Activated CD4-positive, alpha-beta T cell treated with anti-CD3 and anti-CD28 coated beads for 24 hours (primary cell): ENCODE measurements at regions not wholly inside any gene's neighbourhood (a gene's known extent, or its start where the extent isn't known, plus 50 kb on each side); places are given as distances from the start of the nearest gene placed in this dataset.

ENCODE experiments used
- DNase-seq, 2 donors: peaks; one replicate each; pipeline ENCODE4 v3.0.0-alpha.2; 2020; ENCODE audit warnings: low read depth in 2 of 2

GRCh38 chr17:73724341-73724740 is 80.1 kb upstream of the SDK2 start:
- no peak for DNase-seq

GRCh38 chr17:73724990-73725389 is 80.7 kb upstream of the SDK2 start:
- DNase-seq, result no peak

GRCh38 chr17:73725794-73726515 is 81.7 kb upstream of the SDK2 start:
- DNase-seq, result no peak

- DNase-seq, result no peak
Measured at GRCh38 chr17:73727941-73728340, 83.7 kb upstream of the SDK2 start.

GRCh38 chr17:73729101-73729500 is 84.9 kb upstream of the SDK2 start:
- no peak for DNase-seq

- DNase-seq, result no peak
Measured at GRCh38 chr17:73731733-73732132, 87.5 kb upstream of the SDK2 start.

- no peak for DNase-seq
Measured at GRCh38 chr17:73733517-73733916, 89.3 kb upstream of the SDK2 start.

GRCh38 chr17:73735245-73735644 is 91.0 kb upstream of the SDK2 start:
- no peak for DNase-seq

GRCh38 chr17:73738751-73739575 is 94.7 kb upstream of the SDK2 start:
- no peak for DNase-seq

- no peak for DNase-seq
Measured at GRCh38 chr17:73740370-73740769, 96.1 kb upstream of the SDK2 start.

GRCh38 chr17:73742948-73743381 is 98.7 kb upstream of the SDK2 start:
- DNase-seq, result no peak

- no peak for DNase-seq
Measured at GRCh38 chr17:73743518-73744201, 99.4 kb upstream of the SDK2 start.

- no peak for DNase-seq
Measured at GRCh38 chr17:73744411-73744810, 100.2 kb upstream of the SDK2 start.

- no peak for DNase-seq
Measured at GRCh38 chr17:73746314-73747073, 102.2 kb upstream of the SDK2 start.

- no peak for DNase-seq
Measured at GRCh38 chr17:73747221-73748002, 103.2 kb upstream of the SDK2 start.

- DNase-seq, result no peak
Measured at GRCh38 chr17:73748508-73748907, 104.3 kb upstream of the SDK2 start.

GRCh38 chr17:73749337-73749823 is 105.1 kb upstream of the SDK2 start:
- no peak for DNase-seq

GRCh38 chr17:73749928-73750605 is 105.8 kb upstream of the SDK2 start:
- no peak for DNase-seq

- DNase-seq, result no peak
Measured at GRCh38 chr17:73750975-73751374, 106.7 kb upstream of the SDK2 start.
